ENCODE measurements at regions not wholly inside any gene's neighbourhood (a gene's known extent, or its start where the extent isn't known, plus 50 kb on each side); places are given as distances from the start of the nearest gene placed in this dataset.
A peak's percentile ranks its signal among the peaks of the same experiment; 100 is the strongest.
"Not testable (repeated sequence)": the region's sequence is repeated elsewhere in the genome, so short reads cannot be mapped to it uniquely, and the experiment has no call there.

DNA sequence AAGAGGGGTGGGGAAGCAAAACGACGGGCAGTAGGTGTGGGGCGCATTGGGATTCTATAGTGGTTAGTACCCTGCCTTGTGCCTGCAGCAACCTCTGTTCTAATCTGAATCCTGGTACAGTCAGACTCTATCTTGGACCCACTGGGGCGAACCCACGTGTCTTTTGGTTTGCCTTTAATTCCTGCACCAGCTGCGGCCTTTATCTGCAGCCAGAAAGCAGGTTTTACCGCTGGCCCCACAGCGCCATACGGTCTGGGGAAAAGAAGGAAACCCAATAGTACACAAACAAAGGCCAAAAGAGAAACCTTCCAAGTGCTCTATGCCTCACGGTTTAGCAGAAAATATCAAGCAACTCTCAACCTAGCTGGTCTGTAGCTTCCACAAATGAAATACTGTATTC lies 118.2 kb downstream of the PPIAL4A start:
- DNase-seq = not testable (repeated sequence)

DNA sequence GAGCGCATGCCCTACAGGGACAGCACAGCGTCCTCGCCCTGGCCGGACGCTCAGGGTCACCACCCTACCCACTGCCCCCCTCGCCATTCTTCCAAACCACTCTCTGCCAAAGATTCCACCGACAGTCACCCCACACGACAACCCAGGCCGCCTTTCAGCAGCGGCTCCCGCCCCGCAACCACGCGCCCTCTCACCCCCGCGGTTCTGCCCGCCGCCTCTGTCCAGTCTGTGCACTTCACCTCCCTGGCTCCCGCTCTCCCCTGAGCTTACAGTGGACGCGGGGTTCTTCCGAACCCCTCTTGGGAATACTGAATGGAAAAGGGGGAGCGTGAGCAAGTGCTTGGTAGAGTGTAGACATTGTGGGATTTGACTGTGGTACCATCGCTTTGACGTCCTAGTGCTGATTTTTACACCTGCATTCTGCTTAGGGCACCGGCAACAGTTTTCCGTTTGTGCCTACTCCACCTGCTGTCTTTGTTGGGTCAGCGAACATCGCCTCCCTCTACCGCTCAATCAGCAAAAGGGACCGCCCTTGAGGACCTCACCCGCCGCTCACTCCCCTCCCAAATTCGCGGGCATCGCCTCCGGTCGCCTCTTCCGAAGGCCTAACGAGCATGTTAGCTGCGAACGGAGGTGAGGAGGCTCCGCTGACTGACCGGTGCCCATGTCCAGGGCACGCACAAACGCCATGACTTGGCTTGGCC lies 119.1 kb downstream of the PPIAL4A start:
- DNase-seq = not testable (repeated sequence)

DNA sequence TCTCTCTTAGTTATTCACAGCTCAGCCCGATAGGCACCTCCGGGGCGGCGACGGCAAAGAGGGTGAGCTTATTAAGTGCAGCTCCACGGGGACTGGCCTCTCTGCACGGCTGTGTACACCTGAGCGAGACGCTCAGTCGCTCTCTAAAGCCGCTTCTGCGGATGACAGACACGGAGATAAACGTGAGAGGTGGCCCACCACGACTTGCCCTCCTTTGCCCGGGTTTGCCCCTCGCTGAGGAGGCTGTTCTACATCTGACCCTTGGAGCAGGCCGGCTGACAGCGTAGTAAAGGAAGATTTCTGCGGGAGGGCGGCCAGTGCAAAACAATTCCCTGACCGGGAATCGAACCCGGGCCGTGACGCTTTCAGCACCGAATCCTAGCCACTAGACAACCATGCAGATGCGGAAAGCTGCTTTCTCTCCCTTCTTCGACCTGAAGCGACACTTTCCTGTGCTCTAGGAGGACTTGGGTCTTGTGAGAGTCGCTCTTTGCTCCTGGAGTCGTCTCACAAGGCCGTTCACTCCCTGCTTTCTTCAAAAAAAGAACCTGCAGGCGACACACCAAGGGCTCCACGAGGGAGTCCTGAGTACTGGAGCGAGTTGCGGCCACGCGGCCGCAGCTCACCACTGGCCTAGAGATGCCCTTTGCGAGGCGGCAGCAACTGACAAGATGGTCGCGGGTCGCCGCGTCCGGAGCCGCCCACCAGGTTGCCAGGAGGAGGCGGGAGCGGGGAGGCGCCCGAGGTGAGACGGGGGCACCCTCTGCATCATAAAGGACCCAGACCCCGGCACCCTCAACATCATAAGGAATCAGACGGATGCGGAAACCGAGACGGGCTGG lies 119.9 kb downstream of the PPIAL4A start:
- not testable (repeated sequence) for DNase-seq

DNA sequence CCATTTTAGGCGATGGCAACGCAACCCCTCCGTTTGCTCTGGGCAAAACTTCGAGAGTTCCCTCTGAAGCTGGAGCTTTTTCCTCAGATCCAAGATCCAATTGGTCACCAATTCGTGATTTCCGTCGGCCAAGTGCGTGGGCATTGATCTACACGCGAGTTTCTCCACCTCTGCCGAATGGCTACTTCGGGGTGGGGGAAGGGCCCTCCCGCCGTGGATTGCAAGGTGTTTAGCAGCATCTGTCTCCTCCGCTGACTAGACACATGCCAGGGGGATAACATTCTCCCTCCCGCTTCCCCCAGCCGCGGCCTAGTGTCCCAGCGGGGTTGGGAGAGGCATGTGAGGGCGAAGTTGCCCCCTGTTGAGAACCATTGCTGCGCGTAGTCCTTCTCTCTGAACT lies 120.6 kb downstream of the PPIAL4A start:
- not testable (repeated sequence) for DNase-seq

DNA sequence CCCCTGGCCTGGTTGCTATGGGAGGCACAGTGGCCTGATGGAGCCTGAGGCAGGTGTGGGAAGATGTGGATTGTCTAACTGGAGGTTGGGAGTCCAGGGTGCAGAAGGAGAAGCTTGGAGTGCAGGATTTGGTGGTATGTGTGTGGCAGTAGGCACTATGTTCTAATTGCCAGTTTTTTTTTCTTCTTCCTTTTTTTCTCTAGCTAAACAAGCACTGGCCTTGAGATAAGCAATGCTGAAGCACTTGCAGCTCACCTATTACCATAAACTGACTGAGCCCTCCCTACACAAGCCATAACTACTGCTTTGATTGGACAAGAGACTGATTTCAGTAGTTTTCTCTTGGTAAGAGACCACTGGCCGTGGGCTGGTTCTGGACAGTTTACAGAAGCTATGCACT lies 123.6 kb downstream of the PPIAL4A start:
- DNase-seq = not testable (repeated sequence)

DNA sequence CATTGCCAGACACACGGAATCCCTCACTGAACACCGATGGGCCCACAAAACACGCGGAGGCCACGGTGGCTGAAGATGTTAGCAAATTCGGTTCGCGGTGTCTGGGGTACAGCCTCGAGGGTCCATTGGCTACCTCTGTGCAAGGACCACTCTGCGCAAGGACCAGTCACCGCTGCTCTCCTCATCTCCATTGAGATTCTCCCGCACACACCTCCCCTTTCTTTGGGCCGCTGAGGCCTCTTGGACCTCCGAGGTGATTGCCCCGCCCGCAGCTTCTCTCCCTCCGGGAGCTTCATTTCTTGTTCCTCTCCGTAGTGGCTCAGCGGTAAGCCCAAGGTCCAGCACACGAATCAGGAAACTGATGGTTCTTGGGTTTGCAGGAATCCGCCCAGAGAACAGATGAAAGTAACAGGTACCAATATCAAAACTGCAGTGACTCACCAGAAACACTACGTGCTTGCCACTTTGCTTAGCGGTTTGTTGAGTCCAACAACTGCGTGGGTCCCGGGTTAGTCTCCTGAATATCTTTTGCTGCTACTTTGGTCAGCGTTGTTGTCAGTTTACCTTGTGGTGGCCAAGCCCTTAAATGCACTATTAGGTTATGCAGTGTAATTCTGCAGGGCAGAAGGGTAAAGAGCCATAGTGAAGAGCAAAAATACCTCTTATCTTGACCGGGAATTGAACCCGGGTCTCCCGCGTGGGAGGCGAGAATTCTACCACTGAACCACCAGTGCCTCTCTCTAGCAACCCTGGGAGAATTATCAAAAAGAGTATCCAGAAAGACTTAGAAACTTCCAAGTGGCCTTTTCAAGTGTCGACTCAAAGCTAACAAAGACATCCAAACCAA lies 126.8 kb downstream of the PPIAL4A start:
- DNase-seq = peak; percentile 76

DNA sequence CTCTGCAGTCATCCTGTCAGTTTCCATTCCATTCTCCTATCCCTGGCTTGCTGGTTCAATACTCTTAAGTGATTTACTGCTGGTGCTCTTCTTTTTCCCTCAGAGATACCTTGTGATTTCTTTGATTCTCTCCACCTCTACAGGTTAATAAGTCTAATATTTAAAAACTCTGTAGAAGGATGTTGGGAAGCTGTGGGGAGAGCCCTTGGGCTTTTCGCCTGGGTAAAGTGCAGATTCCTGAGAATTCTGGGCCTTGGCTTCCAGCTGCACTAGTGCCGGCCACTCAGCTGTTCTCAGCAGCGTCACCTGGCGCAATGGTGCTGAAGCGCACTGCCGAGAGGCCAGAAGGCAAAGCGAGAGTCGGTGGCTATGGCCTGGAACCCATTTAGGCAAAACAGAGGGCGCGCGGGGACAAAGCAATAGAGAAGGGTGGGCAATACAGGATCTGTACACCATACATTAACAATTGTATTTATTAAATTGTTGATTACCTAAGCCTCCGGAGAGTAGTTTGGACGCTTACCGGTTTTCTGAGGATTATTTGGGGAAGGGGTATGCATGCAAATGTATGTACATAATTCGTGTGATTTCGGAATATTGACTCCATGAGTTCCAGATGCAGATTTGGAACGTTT lies 130.3 kb downstream of the PPIAL4A start:
- DNase-seq = not testable (repeated sequence)

DNA sequence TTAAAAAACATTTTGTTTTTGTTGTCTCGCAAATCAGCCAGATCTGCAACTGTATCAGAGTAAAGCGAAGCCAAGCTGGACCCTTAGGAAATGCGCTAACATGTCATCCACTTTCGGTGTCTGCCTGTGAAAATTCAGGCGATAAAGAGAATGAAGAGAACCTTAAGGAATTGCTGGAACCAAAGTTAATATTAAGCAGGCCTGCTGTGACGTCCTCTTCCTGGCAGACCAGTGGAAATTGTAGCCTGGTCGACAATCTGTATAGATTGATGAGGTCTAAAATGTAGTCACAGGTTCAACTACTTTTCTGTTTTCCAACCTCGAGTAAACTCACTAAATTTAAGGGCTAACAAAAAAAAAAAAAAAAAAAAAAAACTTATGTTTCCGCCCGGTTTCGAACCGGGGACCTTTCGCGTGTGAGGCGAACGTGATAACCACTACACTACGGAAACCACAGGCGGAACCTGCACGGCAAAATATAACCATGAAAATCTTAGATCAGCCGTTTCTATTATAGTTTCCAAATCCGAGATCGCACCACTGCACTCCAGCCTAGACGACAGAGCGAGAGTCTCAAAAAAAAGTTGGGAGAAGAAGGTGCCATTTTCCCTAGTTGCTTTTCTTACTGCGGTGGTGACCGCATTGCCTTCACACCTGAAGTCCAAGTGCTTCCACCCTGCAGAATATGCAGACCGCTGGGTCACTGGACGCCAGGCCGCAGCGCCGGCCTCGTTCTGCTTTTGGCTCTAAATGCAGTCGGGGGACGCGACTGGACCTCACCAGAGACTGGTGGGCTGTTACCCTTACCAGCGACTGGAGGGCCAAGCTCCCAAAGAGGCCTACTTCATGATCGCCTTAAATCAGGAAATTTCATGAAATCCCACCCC lies 131.0 kb downstream of the PPIAL4A start:
- DNase-seq = peak; percentile 76

DNA sequence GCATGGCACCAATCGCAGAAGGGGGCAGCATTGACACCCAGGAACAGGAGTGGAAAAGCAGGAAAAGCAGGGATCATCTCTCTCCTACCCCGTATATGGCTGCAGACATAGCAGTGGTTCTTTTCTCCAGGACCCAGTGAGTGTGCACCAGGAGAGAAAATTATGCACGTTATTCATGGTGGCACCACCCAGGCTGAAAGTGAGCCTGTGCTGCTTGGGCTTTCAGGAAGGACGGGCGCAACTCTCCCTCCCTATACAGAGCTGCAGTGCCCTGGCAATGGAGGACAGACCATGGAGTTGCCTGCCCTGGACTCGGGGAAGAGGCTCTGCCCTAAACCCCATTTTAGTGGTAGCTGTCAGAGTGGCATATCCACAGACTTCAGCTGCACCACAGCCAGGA lies 132.1 kb downstream of the PPIAL4A start:
- DNase-seq = not testable (repeated sequence)

DNA sequence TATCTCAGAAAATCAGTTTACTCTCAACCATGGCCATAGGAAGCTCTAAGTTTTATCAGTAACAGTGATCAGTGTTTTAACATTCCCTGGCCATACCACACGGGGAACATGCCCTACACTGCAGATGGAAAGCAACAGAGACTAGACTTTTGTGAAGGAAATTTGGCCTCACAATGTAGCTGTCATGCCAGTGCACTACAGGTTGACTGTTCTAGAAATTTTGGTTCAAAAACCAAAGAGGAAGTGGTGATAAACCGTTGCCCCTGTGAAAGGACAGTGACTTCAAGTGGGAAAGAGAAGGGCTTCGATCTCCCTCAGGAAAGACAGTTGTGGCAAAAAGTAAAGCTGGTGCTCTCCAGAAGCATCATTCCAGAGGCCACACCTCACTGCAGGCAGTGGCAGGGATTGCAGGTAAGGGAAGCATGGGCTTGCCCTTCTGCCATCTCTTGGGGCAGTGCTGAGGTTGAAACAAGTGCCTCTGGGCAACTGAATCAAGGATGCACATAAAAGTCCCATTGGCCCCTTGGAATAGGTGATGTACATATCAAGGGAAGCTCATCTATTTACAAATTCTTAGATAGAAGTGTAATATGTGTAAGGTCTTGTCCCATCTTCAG lies 143.4 kb downstream of the PPIAL4A start:
- DNase-seq = not testable (repeated sequence)

DNA sequence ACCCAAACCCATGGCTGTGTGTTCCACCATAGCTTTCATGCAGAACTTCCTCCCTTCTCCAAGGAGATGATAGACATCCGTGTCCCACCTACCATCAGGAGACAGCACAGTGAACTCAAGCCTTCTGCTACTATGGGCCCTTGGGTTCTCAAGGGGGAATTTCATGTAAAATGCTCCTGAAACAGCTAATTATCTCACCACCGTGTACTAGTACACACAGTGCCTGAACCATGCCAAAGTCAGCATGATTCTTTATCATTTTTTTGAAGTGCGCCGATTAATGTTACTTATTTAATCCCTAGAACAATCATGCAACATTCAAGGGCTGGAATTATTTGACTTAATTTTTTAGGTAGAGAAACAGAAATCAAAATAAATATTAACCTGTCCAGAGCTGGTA lies 147.2 kb downstream of the PPIAL4A start:
- not testable (repeated sequence) for DNase-seq

DNA sequence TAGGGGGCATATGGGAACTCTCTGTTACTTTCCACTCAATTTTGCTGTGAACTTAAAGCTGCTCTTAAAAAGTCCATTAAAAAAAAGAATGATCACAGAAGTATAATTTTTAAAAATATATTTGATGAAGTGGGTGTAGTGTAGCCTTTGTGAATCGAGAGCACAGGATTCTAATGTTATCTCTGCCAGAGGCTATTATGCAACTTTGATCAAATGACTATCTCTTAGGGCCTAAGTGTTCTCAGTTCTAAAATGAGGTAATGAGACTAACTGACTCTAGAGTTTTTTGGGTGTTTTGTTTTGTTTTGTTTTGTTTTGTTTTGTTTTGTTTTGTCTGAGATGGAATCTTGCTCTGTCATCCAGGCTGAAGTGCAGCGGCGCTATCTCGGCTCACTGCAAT lies 143.2 kb downstream of the FAM72B start:
- DNase-seq = not testable (repeated sequence)

DNA sequence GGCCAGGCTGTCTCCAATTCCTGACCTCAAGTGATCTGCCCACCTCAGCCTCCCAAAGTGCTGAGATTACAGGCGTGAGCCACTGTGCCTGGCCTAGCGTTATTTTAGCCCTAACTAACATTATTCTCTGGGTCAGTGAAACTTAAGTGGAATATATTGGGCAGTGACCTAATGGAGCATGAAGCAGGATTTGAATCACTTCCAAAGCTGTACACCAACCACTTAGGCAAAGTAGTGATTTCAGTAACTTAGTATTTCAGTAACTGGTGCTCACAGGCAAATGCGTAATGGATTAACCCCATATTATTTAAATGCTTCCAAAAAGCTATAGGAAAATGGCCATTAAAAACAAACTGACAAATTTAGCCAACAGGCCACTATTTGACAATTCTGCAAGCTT lies 142.6 kb downstream of the FAM72B start:
- DNase-seq = not testable (repeated sequence)

DNA sequence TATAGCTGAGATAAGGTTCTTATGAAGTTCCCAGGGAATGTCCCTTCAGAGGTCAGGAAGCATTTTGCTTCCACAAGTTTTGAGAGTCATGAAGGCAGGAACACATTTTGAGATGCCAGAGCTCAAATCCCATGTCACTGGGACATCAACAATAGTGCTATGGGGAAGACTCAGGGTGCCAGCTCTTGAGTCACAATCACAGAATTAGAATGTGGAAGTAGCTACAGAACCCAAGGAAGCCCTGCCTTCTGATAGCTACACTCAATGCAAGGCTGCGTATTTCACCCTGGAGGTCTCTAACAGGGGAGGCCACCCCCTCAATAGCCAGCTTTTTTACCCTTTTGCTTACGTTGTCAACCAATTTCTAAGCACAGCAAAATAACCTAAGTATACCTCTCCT lies 141.3 kb downstream of the FAM72B start:
- DNase-seq = peak; percentile 54

DNA sequence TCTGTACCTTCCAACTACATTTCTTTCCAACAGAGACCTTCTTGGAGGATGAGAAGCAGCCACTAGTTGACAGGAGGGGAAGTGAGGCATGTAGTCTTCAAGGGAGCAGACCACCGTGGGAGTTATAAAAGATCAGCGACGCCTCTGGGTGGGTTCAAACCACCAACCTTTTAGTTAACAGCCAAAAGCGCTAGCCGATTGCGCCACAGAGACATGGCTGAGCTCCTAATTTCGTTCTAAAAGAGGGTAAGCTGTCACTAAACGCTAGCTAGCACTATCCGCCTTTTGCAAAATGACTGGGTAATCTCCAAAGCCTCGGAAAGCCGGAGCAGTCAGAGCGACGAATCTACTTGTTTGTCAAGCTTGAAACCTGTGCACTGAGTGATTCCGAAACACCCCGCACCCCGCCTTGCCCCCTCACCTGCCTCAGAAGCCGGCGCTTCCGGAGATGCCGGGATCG lies 135.8 kb downstream of the FAM72B start:
- peak; percentile 14 for DNase-seq

DNA sequence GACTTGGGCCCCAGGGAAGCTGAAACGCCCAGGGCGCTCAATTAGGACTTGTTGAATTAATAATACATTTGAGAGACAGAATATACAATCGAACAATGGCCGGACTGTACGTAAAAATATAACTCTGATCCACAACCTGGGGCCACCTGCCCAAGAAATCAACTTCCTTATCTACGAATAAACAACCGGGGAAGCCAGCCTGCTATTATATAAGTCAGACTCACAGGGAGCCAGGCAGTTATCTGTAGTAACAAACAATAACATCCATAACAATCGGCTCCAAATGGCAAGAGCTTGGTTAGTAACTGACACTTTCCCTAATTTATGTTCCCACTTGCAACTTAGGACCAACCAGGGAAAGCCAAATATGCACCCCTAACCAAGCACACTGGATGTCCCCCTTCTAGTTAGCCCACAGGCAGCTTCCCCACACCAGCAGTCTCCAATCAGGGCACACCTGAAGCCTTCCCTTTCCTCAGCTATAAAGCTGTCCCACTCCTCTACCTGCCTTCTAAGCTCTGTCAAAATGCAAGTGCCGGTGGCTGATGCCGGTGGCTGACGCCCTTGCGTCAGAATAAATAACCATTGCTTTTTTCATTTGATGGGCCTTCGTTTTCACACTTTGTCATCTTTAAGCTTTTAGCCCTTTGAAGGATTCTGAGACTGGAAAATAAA lies 135.2 kb downstream of the FAM72B start:
- not testable (repeated sequence) for DNase-seq

DNA sequence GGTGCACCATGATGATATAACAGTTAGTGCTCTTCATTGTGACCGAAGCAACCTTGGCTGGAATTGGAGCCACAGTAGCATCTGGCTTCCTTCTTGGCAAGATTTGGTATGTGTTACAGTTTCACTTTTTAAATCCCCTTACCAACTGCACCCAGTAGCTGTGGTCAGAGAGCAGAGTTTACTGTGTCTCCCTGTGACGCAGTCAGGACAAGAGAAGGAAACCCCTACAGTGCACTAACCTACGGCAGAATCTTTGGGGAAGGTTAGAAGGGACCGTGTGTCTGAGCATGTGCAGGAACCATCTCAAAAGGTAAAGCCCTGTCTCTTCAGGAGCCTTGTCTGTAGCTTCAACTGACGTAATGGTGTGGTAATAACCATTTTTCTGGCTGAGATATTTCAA lies 134.0 kb downstream of the FAM72B start:
- DNase-seq = peak; percentile 78

DNA sequence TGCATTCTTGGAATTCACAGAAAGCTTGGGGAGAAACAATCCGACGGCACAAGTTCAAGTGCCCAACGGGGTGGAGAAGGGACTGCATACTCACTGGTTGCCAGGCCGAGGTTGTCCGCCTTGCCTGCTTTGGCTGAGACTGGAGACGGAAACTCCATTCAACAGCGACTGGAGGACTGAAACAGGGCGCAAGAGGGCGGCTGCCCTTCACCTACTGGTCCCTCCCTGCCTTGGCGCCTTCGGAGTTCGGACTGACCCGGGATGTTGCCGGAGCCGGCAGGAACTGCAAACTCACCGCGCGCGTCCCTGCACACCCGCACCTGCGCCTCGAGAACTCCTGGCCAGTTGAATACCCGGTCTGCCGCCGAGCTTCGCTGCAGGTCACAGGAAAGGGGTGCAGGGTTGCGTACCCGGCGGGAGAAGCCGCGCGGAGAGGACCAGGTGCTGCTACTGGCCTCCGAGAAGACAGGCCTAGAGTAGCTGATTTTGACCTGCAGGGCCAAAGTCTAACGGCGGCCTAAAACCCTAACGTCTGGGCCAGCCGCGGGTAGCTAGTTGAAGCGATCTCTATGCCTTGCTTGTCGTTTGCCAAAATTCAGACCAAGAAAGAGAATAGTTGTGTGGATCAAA lies 132.9 kb downstream of the FAM72B start:
- DNase-seq = not testable (repeated sequence)

DNA sequence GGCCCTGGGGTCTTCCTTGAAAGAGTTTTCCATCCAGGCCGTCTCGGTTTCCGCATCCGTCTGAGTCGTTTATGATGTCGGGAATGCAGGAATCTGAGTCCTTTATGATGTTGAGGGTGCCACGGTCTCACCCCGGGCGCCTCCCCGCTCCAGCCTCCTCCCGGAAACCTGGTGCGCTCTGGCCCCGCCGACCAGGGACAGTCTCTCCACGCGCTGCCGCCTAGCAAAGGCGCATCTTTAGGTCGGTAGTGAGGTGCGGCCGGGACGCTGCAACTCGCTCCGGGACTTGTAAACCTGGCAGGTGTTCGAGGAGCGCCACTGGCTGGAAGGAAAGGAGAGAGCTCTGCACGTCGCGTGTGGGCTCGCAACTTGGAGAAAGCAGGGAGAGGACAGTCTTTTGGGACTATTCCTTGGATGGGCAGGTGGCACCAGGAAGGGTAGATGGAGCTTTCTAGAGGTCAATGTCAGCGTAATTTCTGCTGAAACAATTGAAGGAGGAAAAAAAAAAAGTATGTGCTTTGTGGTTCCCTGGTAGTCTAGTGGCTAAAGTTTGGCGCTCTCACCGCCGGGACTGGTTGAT lies 132.0 kb downstream of the FAM72B start:
- DNase-seq = not testable (repeated sequence)

DNA sequence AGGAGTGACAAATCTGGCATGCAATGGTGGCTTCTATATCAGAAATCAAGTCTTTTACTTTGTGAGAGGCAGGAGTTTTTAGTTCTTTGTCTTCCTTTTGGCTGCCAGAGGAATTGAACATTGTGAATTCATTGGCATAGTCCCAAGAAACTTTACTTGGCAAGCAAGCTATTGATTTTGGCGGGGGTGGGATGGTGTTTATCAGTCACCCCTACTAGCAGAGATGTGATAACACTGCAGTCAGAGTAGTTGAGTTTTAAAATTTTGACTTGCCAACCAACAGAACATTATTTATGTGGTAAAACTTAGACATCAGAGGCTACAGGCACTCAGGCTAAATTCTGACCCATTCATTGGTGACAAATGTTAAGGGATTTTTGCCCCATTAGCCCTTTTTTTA lies 129.2 kb downstream of the FAM72B start:
- not testable (repeated sequence) for DNase-seq
